ENCODE measurements at regions not wholly inside any gene's neighbourhood (a gene's known extent, or its start where the extent isn't known, plus 50 kb on each side); places are given as distances from the start of the nearest gene placed in this dataset.

- no peak for DNase-seq
- intact Hi-C loops (cut with DNase I), result no loop called here
- no peak for ATAC-seq (ENCODE audit: low FRiP score)
- no peak overlapping the region for H3K4me3 ChIP-seq (ENCODE audit: low read length in 2 of 2)
- H3K36me3 ChIP-seq (ENCODE audit: control insufficient read depth in 1 of 2, insufficient read depth in 2 of 2, low read length in 1 of 2), result no peaks in the 10 kb centered on the region
- H3K27ac ChIP-seq (ENCODE audit: low read depth in 1 of 2, low read length in 2 of 2), result no peak overlapping the region
- no peaks in the 10 kb centered on the region for H3K4me1 ChIP-seq (ENCODE audit: control insufficient read depth in 1 of 2, insufficient read depth in 2 of 2, low read length in 2 of 2)
- 43 to 45% methylated on average over 2 of the region's 2 CpGs for WGBS, 2 donors
- H3K27me3 ChIP-seq (ENCODE audit: control insufficient read depth in 1 of 2, insufficient read depth in 2 of 2, low read length in 1 of 2), result no peaks in the 10 kb centered on the region
- peaks cover 4% of the 10 kb centered on the region for H3K9me3 ChIP-seq (ENCODE audit: control insufficient read depth, low read length)
Observed at GRCh38 chr1:78440381-78440793, 50.4 kb upstream of the PTGFR start.
